Gastrocnemius medialis (tissue), 4 donors: ENCODE measurements at regions not wholly inside any gene's neighbourhood (a gene's known extent, or its start where the extent isn't known, plus 50 kb on each side); places are given as distances from the start of the nearest gene placed in this dataset.

ENCODE experiments used
- POLR2A ChIP-seq, 2 donors: fragments of 450-650 bp; IDR thresholded peaks; one replicate each; pipeline ENCODE4 v1.6.1; 2017; ENCODE audit warnings: antibody characterized with exemption in 2 of 2, mild to moderate bottlenecking in 2 of 2, moderate library complexity in 2 of 2
- TF ChIP-seq, protein P1 (sequence below), 5 experiments: fragments of 450-650 bp in 3 of 5; fragments of 200-600 bp in 2 of 5; sonication (generic) in 2 of 5; IDR thresholded peaks in 4 of 5; conservative IDR thresholded peaks in 1 of 5; 1 replicate in 4 of 5; 2 replicates in 1 of 5; pipeline ENCODE4 v1.5.1; 2016 to 2019; ENCODE audit warnings: antibody characterized with exemption in 5 of 5, mild to moderate bottlenecking in 3 of 5, moderate library complexity in 3 of 5

DNA sequence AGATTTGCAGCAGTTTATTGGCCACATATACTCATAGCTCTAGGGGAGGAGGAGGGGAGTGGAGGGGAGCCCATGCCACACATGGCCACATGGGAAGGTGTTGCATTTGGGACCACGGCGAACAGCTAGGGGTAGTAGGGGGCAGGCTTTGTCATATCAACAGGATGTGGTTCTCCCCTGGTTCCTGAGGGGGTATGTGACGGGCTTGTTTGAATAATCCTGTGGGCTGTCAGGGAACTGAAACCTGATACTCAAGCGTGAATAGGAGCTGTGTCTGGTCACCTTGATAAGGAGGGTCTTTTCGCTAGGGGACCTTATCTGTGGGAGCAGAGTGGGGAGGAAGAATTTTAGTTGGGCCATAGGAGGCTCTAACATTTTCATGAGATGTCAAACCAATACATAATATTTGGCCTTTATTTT is 264.7 kb downstream of the CTH start:
- TF ChIP-seq, protein P1, sequence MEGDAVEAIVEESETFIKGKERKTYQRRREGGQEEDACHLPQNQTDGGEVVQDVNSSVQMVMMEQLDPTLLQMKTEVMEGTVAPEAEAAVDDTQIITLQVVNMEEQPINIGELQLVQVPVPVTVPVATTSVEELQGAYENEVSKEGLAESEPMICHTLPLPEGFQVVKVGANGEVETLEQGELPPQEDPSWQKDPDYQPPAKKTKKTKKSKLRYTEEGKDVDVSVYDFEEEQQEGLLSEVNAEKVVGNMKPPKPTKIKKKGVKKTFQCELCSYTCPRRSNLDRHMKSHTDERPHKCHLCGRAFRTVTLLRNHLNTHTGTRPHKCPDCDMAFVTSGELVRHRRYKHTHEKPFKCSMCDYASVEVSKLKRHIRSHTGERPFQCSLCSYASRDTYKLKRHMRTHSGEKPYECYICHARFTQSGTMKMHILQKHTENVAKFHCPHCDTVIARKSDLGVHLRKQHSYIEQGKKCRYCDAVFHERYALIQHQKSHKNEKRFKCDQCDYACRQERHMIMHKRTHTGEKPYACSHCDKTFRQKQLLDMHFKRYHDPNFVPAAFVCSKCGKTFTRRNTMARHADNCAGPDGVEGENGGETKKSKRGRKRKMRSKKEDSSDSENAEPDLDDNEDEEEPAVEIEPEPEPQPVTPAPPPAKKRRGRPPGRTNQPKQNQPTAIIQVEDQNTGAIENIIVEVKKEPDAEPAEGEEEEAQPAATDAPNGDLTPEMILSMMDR (IDR thresholded peaks at IDR 0.05 in 4 of 5, conservative IDR thresholded peaks at IDR 0.05 in 1 of 5) = no peak
- no peak for TF ChIP-seq POLR2A (IDR thresholded peaks at IDR 0.05)
